DND-41 (cell line): ENCODE measurements at regions not wholly inside any gene's neighbourhood (a gene's known extent, or its start where the extent isn't known, plus 50 kb on each side); places are given as distances from the start of the nearest gene placed in this dataset.
"Not testable (repeated sequence)": the region's sequence is repeated elsewhere in the genome, so short reads cannot be mapped to it uniquely, and the experiment has no call there.

Source experiments
- ATAC-seq: fragments of 200-7000 bp; cut with Tn5 transposase; 3 replicates; pipeline ENCODE4 v1.9.1; 2021; ENCODE audit warnings: low read depth; ENCODE audit not compliant: insufficient read depth
- DNase-seq: peaks from one replicate; pipeline ENCODE4 v3.0.0-alpha.2; 2020
- H2AFZ ChIP-seq: 2 replicates; pipeline ENCODE4 v1.6.0; 2012; ENCODE audit warnings: low read depth, low read length
- H3K27ac ChIP-seq: 2 replicates; pipeline ENCODE4 v1.5.1; 2012; ENCODE audit warnings: low read length, inconsistent platforms
- H3K27me3 ChIP-seq: fragments of 200-600 bp; sonication (generic); 2 replicates; pipeline ENCODE4 v1.6.0; 2012; ENCODE audit warnings: low read length, mild to moderate bottlenecking, inconsistent platforms; ENCODE audit not compliant: insufficient read depth, poor library complexity
- H3K36me3 ChIP-seq: 2 replicates; pipeline ENCODE4 v1.5.1; 2012; ENCODE audit warnings: low read length, inconsistent platforms; ENCODE audit not compliant: insufficient read depth
- H3K4me1 ChIP-seq: 2 replicates; pipeline ENCODE4 v1.5.1; 2012; ENCODE audit warnings: mild to moderate bottlenecking, low read length; ENCODE audit not compliant: insufficient read depth
- H3K4me2 ChIP-seq: 2 replicates; pipeline ENCODE4 v1.6.0; 2012; ENCODE audit warnings: mild to moderate bottlenecking, moderate library complexity, low read length, inconsistent platforms; ENCODE audit not compliant: insufficient read depth
- H3K4me3 ChIP-seq, 2 experiments: fragments of 200-600 bp in 1 of 2; shearing (Covaris generic) in 1 of 2; 2 replicates each; pipeline ENCODE4 v1.5.1; 2012 to 2016; ENCODE audit warnings: inconsistent platforms in 2 of 2, low read length in 2 of 2, mild to moderate bottlenecking in 2 of 2, low read depth in 1 of 2, moderate library complexity in 1 of 2
- H3K79me2 ChIP-seq: 2 replicates; pipeline ENCODE4 v1.6.0; 2012; ENCODE audit warnings: low read length, inconsistent platforms; ENCODE audit not compliant: insufficient read depth
- H3K9ac ChIP-seq: 2 replicates; pipeline ENCODE4 v1.6.0; 2012; ENCODE audit warnings: low read depth, mild to moderate bottlenecking, inconsistent platforms, low read length, moderate library complexity
- H3K9me3 ChIP-seq: 2 replicates; pipeline ENCODE4 v1.5.1; 2012; ENCODE audit warnings: low read length, moderate library complexity, mild to moderate bottlenecking, inconsistent platforms; ENCODE audit not compliant: insufficient read depth, severe bottlenecking
- H4K20me1 ChIP-seq: 2 replicates; pipeline ENCODE4 v1.6.0; 2012; ENCODE audit warnings: low read length; ENCODE audit not compliant: insufficient read depth
- CTCF ChIP-seq: IDR thresholded peaks from 2 replicates; pipeline ENCODE4 v1.5.1; 2012; ENCODE audit warnings: borderline replicate concordance, low read length, moderate library complexity, mild to moderate bottlenecking; ENCODE audit not compliant: poor library complexity, severe bottlenecking; ENCODE audit errors: extremely low read depth
- EZH2 ChIP-seq: IDR thresholded peaks from 3 replicates; pipeline ENCODE4 v1.6.1; 2012; ENCODE audit warnings: borderline replicate concordance, low read depth, mild to moderate bottlenecking, moderate library complexity, low read length, inconsistent platforms; ENCODE audit not compliant: severe bottlenecking

GRCh38 chr6:28675600-28675999 lies 149.9 kb downstream of the GPX5 start:
- Histone ChIP-seq H4K20me1 (no peaks in the 10 kb centered on the region), H3K9me3 (no peaks in the 10 kb centered on the region)
- DNase-seq: no peak

GRCh38 chr6:28682542-28682941 lies 156.9 kb downstream of the GPX5 start:
- Histone ChIP-seq H3K4me2 (no peak overlapping the region), H3K9me3 (no peaks in the 10 kb centered on the region), H3K79me2 (no peaks in the 10 kb centered on the region), H2AFZ (no peak overlapping the region), H3K4me1 (peaks cover 22% of the 10 kb centered on the region), H3K36me3 (no peaks in the 10 kb centered on the region), H3K4me3 (no peak overlapping the region), H4K20me1 (no peaks in the 10 kb centered on the region), H3K27me3 (peaks cover 9% of the 10 kb centered on the region), H3K27ac (no peak overlapping the region), H3K9ac (no peak overlapping the region)
- no peak for DNase-seq
- no peak for ATAC-seq
- TF ChIP-seq CTCF (no peak), EZH2 (no peak)

More at GRCh38 chr6:28675600-28675999, 149.9 kb downstream of the GPX5 start:
- TF ChIP-seq EZH2 (no peak), CTCF (no peak)
- no peak overlapping the region for H3K4me3 ChIP-seq
- no peak overlapping the region for H2AFZ ChIP-seq
- no peak overlapping the region for H3K4me2 ChIP-seq
- no peaks in the 10 kb centered on the region for H3K79me2 ChIP-seq
- H3K27ac ChIP-seq: no peak overlapping the region
- no peak for ATAC-seq
- no peaks in the 10 kb centered on the region for H3K4me1 ChIP-seq
- no peak overlapping the region for H3K9ac ChIP-seq
- H3K36me3 ChIP-seq: no peaks in the 10 kb centered on the region
- H3K27me3 ChIP-seq: no peaks in the 10 kb centered on the region

GRCh38 chr6:28682956-28683685 lies 157.4 kb downstream of the GPX5 start:
- not testable (repeated sequence) for H3K79me2 ChIP-seq, H3K9ac ChIP-seq, H3K9me3 ChIP-seq, H3K4me3 ChIP-seq, ATAC-seq, H2AFZ ChIP-seq, H3K27me3 ChIP-seq, H3K27ac ChIP-seq, H3K36me3 ChIP-seq, H3K4me2 ChIP-seq, H4K20me1 ChIP-seq
- peak; percentile 6 for DNase-seq
- H3K4me1 ChIP-seq: peaks cover 22% of the 10 kb centered on the region

GRCh38 chr6:28683945-28684538 lies 158.4 kb downstream of the GPX5 start:
- Histone ChIP-seq H3K4me1 (peaks cover 22% of the 10 kb centered on the region), H3K36me3 (no peaks in the 10 kb centered on the region), H3K79me2 (no peaks in the 10 kb centered on the region), H2AFZ (no peak overlapping the region), H3K4me3 (no peak overlapping the region), H3K4me2 (no peak overlapping the region), H3K27me3 (peaks cover 9% of the 10 kb centered on the region), H3K27ac (no peak overlapping the region), H3K9ac (no peak overlapping the region), H4K20me1 (no peaks in the 10 kb centered on the region), H3K9me3 (no peaks in the 10 kb centered on the region)
- TF ChIP-seq CTCF (peak; percentile 72), EZH2 (no peak)
- peak; percentile 26 for DNase-seq
- peak; percentile 76 for ATAC-seq

GRCh38 chr6:28685960-28686359 lies 160.3 kb downstream of the GPX5 start:
- H3K79me2 ChIP-seq, ATAC-seq, H2AFZ ChIP-seq, DNase-seq, H3K4me2 ChIP-seq, H3K27ac ChIP-seq, H3K9me3 ChIP-seq, H3K36me3 ChIP-seq, H4K20me1 ChIP-seq, H3K4me3 ChIP-seq, H3K27me3 ChIP-seq, H3K9ac ChIP-seq: not testable (repeated sequence)
- peaks cover 22% of the 10 kb centered on the region for H3K4me1 ChIP-seq
